HG02763 (cell line): ENCODE measurements at regions not wholly inside any gene's neighbourhood (a gene's known extent, or its start where the extent isn't known, plus 50 kb on each side); places are given as distances from the start of the nearest gene placed in this dataset.
"Not testable (repeated sequence)": the region's sequence is repeated elsewhere in the genome, so short reads cannot be mapped to it uniquely, and the experiment has no call there.

Source experiments
- ATAC-seq: cut with Tn5 transposase; IDR thresholded peaks from one replicate; pipeline ENCODE4 v1.9.1; 2021; ENCODE audit warnings: mild to moderate bottlenecking, moderate library complexity; ENCODE audit not compliant: unreplicated experiment

DNA sequence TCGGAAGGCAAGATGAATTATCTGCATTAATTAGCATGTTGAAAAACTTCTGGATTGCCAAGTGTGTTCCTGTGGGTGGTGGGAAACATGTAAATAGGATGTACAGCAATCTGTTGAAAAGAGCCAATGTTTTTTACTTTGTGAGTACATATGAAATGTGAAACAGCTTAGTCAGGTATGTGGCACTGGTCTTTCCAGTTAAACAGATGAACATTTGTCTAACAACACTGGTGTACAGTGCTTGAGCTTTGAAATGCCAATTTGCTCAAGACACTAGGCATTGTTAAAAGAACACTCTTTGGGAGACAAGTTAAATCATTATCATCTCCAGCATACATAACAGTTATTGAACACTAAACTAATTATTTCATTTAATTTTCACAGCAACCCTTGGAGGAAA lies 107.3 kb upstream of the SLC24A2 start:
- ATAC-seq, result no peak

DNA sequence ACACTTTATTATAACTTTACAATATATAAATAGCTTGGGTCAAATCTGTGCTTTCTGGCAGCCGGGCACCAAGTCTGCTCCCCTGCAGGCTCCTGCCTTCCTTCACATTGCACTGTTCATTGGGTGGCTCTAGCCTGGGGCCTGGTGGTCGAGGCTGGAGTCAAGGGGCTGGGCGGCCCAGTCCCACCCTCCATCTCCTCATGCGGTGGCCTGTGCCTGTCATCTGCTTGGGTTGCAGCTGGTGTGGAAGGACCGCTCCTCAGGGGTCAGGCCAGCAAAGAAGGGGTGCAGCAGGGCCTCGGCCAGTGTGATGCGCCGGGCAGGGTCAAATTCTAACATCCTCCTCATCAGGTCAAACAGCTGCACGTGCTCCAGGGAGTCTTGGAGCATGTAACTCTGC lies 106.7 kb upstream of the SLC24A2 start:
- ATAC-seq, result not testable (repeated sequence)

GRCh38 chr9:19895006-19895405 lies 106.2 kb upstream of the SLC24A2 start:
- ATAC-seq, result no peak

DNA sequence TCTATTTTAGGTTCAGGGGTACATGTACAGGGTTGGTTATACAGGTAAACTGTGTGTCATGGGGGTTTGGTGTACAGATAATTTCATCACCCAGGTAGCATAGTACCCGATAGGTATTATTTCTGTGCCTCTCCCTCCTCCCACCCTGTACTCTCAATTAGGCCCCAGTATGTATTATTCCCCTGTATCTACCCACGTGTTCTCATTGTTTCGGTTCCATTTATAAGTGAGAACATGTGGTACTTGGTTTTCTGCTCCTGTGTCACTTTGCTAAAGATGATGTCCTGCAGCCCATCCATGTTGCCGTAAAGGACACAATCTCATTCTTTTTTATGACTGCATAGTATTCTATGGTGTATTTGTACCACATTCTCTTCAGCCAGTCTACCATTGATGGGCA lies 96.8 kb upstream of the SLC24A2 start:
- no peak for ATAC-seq

DNA sequence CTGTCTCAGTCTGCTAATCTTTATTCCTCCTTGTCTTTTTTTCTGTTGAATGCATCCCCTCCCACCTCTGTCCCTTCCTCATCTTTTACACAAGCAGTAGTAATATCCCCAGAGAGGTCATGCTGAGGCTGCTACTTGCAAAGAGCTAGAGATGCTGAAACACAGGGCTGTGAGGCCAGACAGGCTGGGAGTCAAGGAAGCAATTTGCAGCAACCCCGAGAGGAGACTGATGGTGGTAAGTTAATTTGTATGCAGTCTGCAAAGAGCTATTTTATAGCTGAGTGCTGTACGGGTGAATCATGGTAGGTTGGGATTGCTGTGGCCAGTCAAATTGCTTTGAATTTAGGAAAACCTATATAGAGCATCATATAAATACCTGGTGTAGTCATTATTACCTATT lies 90.2 kb upstream of the SLC24A2 start:
- no peak for ATAC-seq

DNA sequence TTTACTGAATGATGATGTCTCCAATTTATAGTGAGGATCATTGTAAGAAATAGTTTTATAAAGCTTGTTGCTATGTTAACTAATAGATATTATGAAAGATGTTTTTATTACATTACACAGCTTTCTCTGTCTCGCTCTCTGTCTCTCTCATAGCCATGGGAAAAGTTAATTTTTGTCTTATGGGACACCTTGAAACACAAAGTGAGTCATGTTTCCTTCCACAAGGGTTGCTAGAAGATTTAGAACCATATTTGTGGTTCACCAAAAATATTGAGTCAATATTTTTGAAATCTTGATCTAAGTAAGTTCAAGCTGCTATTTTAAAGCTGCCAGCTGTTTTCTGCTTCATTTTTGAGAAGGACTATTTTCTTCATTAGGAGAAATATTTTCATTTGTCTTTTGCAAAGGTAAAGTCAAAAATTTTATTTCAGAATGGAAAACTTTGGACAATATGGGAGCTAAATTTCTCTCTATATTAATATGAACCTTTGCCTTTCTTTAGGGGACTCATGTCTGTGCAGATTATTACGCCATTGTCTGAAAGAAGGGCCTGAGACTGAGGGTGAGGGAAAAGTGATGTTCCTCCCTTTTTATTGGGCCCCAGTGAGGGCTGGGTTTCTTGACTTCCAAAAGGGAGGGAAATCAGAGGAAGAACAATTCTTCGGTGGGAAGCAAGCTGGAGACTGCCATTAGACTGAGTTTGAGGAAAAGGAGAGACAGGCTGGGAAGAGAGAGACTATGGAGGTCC lies 87.9 kb upstream of the SLC24A2 start:
- ATAC-seq, result no peak

- no peak for ATAC-seq
Observed at GRCh38 chr9:19875291-19875920, 86.6 kb upstream of the SLC24A2 start.

DNA sequence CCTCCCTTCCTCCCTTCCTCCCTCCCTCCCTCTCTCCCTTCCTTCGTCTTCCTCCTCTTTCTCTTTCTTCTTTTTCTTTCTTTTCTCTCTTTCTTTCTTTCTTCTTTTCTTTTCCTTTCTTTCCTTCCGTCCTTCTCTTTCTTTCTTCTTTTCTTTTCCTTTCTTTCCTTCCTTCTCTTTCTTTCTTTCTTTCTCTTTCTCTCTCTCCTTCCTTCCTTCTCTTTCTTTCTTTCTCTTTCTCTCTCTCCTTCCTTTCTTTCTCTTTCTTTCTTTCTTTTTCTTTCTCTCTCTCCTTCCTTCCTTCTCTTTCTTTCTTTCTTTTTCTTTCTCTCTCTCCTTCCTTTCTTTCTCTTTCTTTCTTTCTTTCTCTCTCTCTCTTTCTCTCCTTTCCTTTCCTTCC lies 84.4 kb upstream of the SLC24A2 start:
- ATAC-seq, result not testable (repeated sequence)

DNA sequence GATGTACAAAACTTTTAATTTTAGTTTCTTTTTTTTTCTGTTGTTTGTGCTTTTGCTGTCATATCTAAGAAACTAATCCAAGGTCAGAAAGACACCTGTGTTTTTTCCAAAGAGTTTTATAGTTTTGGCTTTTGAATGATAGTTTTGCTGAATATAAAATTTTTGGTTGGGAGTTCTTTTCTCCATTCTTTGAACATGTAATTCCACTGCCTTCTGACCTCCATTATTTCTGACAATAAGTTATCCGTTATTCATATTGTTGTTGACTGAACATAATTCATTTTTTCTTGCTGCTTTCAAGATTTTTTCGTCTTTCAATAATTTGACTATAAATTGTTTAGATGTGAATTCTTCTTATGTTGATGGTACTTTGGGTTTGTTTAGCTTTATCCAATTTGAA lies 82.2 kb upstream of the SLC24A2 start:
- no peak for ATAC-seq

- no peak for ATAC-seq
Observed at GRCh38 chr9:19840953-19841352, 52.1 kb upstream of the SLC24A2 start.
